Glutamatergic neuron (in vitro differentiated cells): ENCODE measurements at regions not wholly inside any gene's neighbourhood (a gene's known extent, or its start where the extent isn't known, plus 50 kb on each side); places are given as distances from the start of the nearest gene placed in this dataset.

Experiments used
- DNase-seq: peaks from one replicate; pipeline ENCODE4 v3.0.0; 2022
- H3K27ac Mint-ChIP-seq: one replicate; pipeline ENCODE4 v1.8.0; 2020; ENCODE audit warnings: mild to moderate bottlenecking, mixed read lengths, inconsistent platforms; ENCODE audit not compliant: unreplicated experiment
- H3K27me3 Mint-ChIP-seq: one replicate; pipeline ENCODE4 v1.8.0; 2020; ENCODE audit warnings: mild to moderate bottlenecking, moderate library complexity, mixed read lengths, inconsistent platforms; ENCODE audit not compliant: unreplicated experiment
- H3K36me3 Mint-ChIP-seq: one replicate; pipeline ENCODE4 v1.8.0; 2020; ENCODE audit warnings: mild to moderate bottlenecking, mixed read lengths, inconsistent platforms; ENCODE audit not compliant: unreplicated experiment
- H3K4me1 Mint-ChIP-seq: one replicate; pipeline ENCODE4 v1.8.0; 2020; ENCODE audit warnings: mild to moderate bottlenecking, low read depth, mixed read lengths, inconsistent platforms; ENCODE audit not compliant: unreplicated experiment
- H3K4me3 Mint-ChIP-seq: one replicate; pipeline ENCODE4 v1.8.0; 2020; ENCODE audit warnings: mild to moderate bottlenecking, mixed read lengths, inconsistent platforms; ENCODE audit not compliant: unreplicated experiment
- H3K9me3 Mint-ChIP-seq: one replicate; pipeline ENCODE4 v1.8.0; 2020; ENCODE audit warnings: mild to moderate bottlenecking, moderate library complexity, mixed read lengths, inconsistent platforms; ENCODE audit not compliant: unreplicated experiment
- TF ChIP-seq, protein P1 (sequence below): fragments of 200-600 bp; sonication (generic); IDR thresholded peaks from one replicate; pipeline ENCODE4 v1.5.0; 2021; ENCODE audit not compliant: partially characterized antibody, unreplicated experiment

DNA sequence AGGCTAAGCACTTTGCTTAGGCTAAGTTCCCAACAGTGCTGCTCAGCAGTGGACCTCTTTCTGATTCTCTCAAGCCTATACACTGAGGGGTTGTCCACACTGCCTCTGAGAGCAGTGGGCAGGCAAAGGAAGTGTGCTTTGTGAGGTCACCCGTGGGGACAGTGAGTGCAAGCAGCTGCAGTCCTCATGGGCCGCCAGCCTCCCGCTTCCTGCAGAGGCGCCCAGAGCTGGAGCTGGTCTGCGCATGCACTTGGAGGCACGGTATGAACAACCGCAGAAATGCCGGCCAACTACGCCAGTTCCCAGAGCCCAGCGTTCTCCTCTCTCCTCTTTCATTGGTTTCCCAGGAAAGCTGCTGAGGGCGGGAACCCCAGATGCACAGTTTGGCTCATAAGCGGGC, 149.5 kb upstream of the DLX2 start:
- Mint-ChIP-seq H3K27me3 (peaks cover 5% of the 10 kb centered on the region), H3K36me3 (no peaks in the 10 kb centered on the region), H3K27ac (no peak overlapping the region), H3K9me3 (no peaks in the 10 kb centered on the region), H3K4me1 (no peaks in the 10 kb centered on the region), H3K4me3 (no peak overlapping the region)
- TF ChIP-seq, protein P1, sequence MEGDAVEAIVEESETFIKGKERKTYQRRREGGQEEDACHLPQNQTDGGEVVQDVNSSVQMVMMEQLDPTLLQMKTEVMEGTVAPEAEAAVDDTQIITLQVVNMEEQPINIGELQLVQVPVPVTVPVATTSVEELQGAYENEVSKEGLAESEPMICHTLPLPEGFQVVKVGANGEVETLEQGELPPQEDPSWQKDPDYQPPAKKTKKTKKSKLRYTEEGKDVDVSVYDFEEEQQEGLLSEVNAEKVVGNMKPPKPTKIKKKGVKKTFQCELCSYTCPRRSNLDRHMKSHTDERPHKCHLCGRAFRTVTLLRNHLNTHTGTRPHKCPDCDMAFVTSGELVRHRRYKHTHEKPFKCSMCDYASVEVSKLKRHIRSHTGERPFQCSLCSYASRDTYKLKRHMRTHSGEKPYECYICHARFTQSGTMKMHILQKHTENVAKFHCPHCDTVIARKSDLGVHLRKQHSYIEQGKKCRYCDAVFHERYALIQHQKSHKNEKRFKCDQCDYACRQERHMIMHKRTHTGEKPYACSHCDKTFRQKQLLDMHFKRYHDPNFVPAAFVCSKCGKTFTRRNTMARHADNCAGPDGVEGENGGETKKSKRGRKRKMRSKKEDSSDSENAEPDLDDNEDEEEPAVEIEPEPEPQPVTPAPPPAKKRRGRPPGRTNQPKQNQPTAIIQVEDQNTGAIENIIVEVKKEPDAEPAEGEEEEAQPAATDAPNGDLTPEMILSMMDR: no peak
- no peak for DNase-seq

DNA sequence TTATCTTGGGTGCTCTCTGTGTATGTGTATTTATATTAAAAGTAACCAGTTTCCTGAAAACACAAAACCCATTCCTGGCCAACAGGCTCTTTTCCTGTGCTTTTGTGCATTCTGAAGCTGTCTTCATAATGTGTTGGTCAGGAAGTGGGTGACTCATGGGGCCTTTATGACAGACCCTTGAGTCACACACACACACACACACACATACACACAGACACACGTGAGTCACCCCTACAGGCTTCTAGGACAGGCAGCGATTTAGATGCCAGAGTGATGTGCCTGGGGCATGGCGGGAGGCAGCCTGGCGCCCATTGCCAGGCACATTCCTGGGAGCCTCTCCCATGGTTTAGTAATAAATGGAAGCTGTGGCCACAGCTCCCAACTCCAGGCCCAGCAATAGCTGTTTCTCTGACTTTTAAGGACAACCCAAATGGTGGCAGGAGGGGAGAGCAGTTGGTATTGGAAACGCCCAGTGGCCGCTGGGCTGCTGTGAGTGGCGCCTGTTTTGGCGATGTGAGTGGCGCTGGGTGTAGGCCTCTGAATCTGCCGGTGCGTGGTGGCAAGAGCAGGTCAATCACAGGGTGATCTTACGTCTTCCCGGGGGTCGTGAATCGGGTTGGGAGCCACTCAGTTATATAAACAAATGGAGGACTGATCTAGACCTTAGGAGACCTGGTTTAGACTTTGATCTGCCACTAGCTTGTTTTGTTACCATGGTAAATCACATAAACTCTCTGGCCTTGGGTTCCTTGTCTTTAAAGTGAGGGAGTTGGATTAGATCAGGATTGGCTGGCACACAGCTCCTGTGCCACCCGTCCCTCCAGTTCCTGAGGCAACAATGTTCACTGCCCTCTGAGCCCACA, 150.7 kb upstream of the DLX2 start:
- Mint-ChIP-seq H3K4me3 (no peak overlapping the region), H3K36me3 (no peaks in the 10 kb centered on the region), H3K4me1 (no peaks in the 10 kb centered on the region), H3K27me3 (peaks cover 5% of the 10 kb centered on the region), H3K9me3 (no peaks in the 10 kb centered on the region), H3K27ac (no peak overlapping the region)
- no peak for DNase-seq
- TF ChIP-seq, protein P1: no peak

DNA sequence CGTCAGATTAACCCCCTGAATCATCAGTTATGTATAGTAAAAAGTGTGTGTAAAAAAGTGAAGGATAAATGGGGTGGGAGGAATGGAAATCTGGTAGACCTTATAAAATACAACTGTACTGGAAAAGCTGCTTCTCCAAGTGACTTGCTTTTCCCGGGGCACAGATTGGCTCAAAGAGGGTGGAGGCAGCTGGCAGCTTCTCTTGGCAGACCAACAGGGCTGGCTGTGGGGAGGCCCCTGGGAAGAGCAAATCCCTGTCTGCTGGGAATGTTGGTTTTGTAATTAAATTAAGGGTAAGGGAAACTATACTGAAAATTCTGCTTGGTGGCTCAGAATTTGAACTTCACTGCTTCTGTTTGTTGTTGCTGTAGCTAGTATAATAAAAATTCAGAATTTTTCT, 154.2 kb upstream of the DLX2 start:
- DNase-seq: no peak
- no peak overlapping the region for H3K27ac Mint-ChIP-seq
- H3K4me3 Mint-ChIP-seq: no peak overlapping the region
- no peaks in the 10 kb centered on the region for H3K4me1 Mint-ChIP-seq
- H3K9me3 Mint-ChIP-seq: peaks cover 2% of the 10 kb centered on the region
- H3K36me3 Mint-ChIP-seq: no peaks in the 10 kb centered on the region
- peaks cover 1% of the 10 kb centered on the region for H3K27me3 Mint-ChIP-seq
- TF ChIP-seq, protein P1: no peak

DNA sequence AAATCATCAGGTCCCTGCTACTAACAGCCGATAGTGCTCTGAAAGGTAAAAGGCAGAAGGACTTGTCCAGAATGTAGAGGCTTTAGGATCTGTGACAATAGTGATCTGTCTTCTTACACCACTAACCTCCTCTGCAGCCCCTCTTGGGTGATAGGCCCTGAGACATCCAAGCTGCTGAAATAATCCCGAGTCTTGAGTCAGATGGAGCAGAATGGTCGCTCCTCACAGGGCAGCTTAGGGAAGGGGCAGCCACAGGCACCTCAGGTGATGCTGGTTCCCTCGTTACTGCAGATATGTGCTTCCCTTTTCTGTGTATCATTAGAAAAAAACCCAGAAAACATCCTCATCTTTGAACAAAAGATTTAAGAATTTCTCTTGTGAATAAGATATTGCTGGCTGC, 157.1 kb upstream of the DLX2 start:
- Mint-ChIP-seq H3K36me3 (no peaks in the 10 kb centered on the region), H3K27ac (no peak overlapping the region), H3K9me3 (peaks cover 2% of the 10 kb centered on the region), H3K4me3 (no peak overlapping the region), H3K27me3 (peaks cover 1% of the 10 kb centered on the region), H3K4me1 (no peaks in the 10 kb centered on the region)
- DNase-seq: no peak
- TF ChIP-seq, protein P1: no peak

DNA sequence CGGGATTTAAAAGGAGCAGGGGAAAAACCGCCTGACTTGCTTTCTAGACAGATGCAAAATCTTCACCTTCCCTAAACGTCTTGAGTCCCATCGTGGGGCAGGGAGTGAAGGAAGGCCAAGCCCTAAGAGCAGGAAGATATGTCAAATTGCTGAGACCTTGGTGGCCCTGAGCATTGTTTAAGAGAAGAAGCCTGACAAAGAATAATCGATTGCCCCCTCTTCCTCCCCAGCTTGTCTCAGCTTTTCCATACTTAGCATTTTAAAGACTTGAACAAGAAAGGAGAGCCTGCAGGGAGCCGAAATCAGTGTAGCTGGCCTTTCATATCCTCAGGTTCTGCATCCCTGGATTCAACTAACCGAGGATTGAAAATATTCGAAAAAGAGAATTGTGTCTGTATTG, 157.6 kb upstream of the DLX2 start:
- Mint-ChIP-seq H3K4me1 (no peaks in the 10 kb centered on the region), H3K9me3 (peaks cover 2% of the 10 kb centered on the region), H3K27ac (no peak overlapping the region), H3K4me3 (no peak overlapping the region), H3K36me3 (no peaks in the 10 kb centered on the region), H3K27me3 (peaks cover 1% of the 10 kb centered on the region)
- no peak for DNase-seq
- TF ChIP-seq, protein P1: no peak
